ENCODE measurements at regions not wholly inside any gene's neighbourhood (a gene's known extent, or its start where the extent isn't known, plus 50 kb on each side); places are given as distances from the start of the nearest gene placed in this dataset.

GRCh38 chr3:30501526-30501925, 104.9 kb upstream of the TGFBR2 start:
- H3K27ac ChIP-seq, result no peak overlapping the region
- H3K27me3 ChIP-seq, result no peaks in the 10 kb centered on the region
- no peak for TF ChIP-seq CTCF (IDR thresholded peaks at IDR 0.05)
- no peak for TF ChIP-seq POLR2A (IDR thresholded peaks at IDR 0.05)
- intact Hi-C loops (cut with DNase I), result no loop called here
- DNase-seq (no peak), ATAC-seq (no peak)
- H3K9me3 ChIP-seq, result no peaks in the 10 kb centered on the region
- H3K4me1 ChIP-seq, result peaks cover 0 to 8% (median 2%) of the 10 kb centered on the region in 4 donors
- no peak overlapping the region for H3K4me3 ChIP-seq
- no peaks in the 10 kb centered on the region for H3K36me3 ChIP-seq

- no peak for TF ChIP-seq POLR2A (IDR thresholded peaks at IDR 0.05)
- TF ChIP-seq CTCF (IDR thresholded peaks at IDR 0.05), result no peak
- WGBS (ENCODE audit: insufficient coverage, low coverage, low lambda C conversion rate, missing lambda C conversion rate), result 54% methylated on average over 2 of the region's 2 CpGs
- Histone ChIP-seq H3K4me1 (peaks cover 0 to 8% (median 2%) of the 10 kb centered on the region in 4 donors), H3K4me3 (no peak overlapping the region), H3K27me3 (no peaks in the 10 kb centered on the region), H3K27ac (no peak overlapping the region), H3K36me3 (no peaks in the 10 kb centered on the region), H3K9me3 (no peaks in the 10 kb centered on the region)
- no peak for ATAC-seq
- intact Hi-C loops (cut with DNase I), result no loop called here
- DNase-seq, result no peak
These were observed 104.2 kb upstream of the TGFBR2 start for GRCh38 chr3:30502051-30502741.

- no peak overlapping the region for H3K27ac ChIP-seq
- peaks cover 0 to 8% (median 2%) of the 10 kb centered on the region in 4 donors for H3K4me1 ChIP-seq
- no peaks in the 10 kb centered on the region for H3K9me3 ChIP-seq
- 88% methylated on average over 1 of the region's 1 CpG for WGBS (ENCODE audit: insufficient coverage, low coverage, low lambda C conversion rate, missing lambda C conversion rate)
- no peak overlapping the region for H3K4me3 ChIP-seq
- TF ChIP-seq CTCF (IDR thresholded peaks at IDR 0.05), result no peak
- no peak for TF ChIP-seq POLR2A (IDR thresholded peaks at IDR 0.05)
- intact Hi-C loops (cut with DNase I), result no loop called here
- ATAC-seq (no peak), DNase-seq (no peak)
- H3K36me3 ChIP-seq, result no peaks in the 10 kb centered on the region
- no peaks in the 10 kb centered on the region for H3K27me3 ChIP-seq
These were observed 103.7 kb upstream of the TGFBR2 start for GRCh38 chr3:30502742-30503073.

GRCh38 chr3:30503446-30503845, 103.0 kb upstream of the TGFBR2 start:
- Histone ChIP-seq H3K4me1 (peaks cover 0 to 6% (median 2%) of the 10 kb centered on the region in 4 donors), H3K4me3 (no peak overlapping the region), H3K36me3 (no peaks in the 10 kb centered on the region), H3K27me3 (no peaks in the 10 kb centered on the region), H3K27ac (no peak overlapping the region), H3K9me3 (no peaks in the 10 kb centered on the region)
- TF ChIP-seq POLR2A (IDR thresholded peaks at IDR 0.05) (no peak), CTCF (IDR thresholded peaks at IDR 0.05) (no peak)
- 45% methylated on average over 2 of the region's 2 CpGs for WGBS (ENCODE audit: insufficient coverage, low coverage, low lambda C conversion rate, missing lambda C conversion rate)
- no peak for ATAC-seq
- DNase-seq, result no peak
- intact Hi-C loops (cut with DNase I), result no loop called here

GRCh38 chr3:30504939-30505338, 101.5 kb upstream of the TGFBR2 start:
- intact Hi-C loops (cut with DNase I), result no loop called here
- DNase-seq (no peak), ATAC-seq (no peak)
- TF ChIP-seq POLR2A (IDR thresholded peaks at IDR 0.05) (no peak), CTCF (IDR thresholded peaks at IDR 0.05) (no peak)
- Histone ChIP-seq H3K27me3 (no peaks in the 10 kb centered on the region), H3K36me3 (no peaks in the 10 kb centered on the region), H3K4me1 (no peaks in the 10 kb centered on the region), H3K4me3 (no peak overlapping the region), H3K9me3 (no peaks in the 10 kb centered on the region), H3K27ac (no peak overlapping the region)
- WGBS (ENCODE audit: insufficient coverage, low coverage, low lambda C conversion rate, missing lambda C conversion rate), result 43% methylated on average over 1 of the region's 1 CpG
